B cell (primary cell): ENCODE measurements at regions not wholly inside any gene's neighbourhood (a gene's known extent, or its start where the extent isn't known, plus 50 kb on each side); places are given as distances from the start of the nearest gene placed in this dataset.

Experiments used
- CTCF ChIP-seq: fragments of 200-600 bp; IDR thresholded peaks from one replicate; pipeline ENCODE4 v1.8.0; 2022; ENCODE audit warnings: antibody characterized with exemption, mild to moderate bottlenecking
- EZH2 ChIP-seq: IDR thresholded peaks from 2 replicates; pipeline ENCODE4 v1.6.1; 2012; ENCODE audit warnings: borderline replicate concordance, low read depth, mild to moderate bottlenecking, moderate library complexity, low read length; ENCODE audit not compliant: insufficient read depth, poor library complexity, severe bottlenecking

- peak; percentile 90 for TF ChIP-seq CTCF
- TF ChIP-seq EZH2, result no peak
Measured at GRCh38 chr6:8983202-8983688, 547.9 kb upstream of the SLC35B3 start.
